HFFc6 (cell line): ENCODE measurements at regions not wholly inside any gene's neighbourhood (a gene's known extent, or its start where the extent isn't known, plus 50 kb on each side); places are given as distances from the start of the nearest gene placed in this dataset.
A peak's percentile ranks its signal among the peaks of the same experiment; 100 is the strongest.

Source experiments
- DNase-seq: peaks from one replicate; pipeline ENCODE4 v3.0.0-alpha.2; 2018
- H3K27ac Mint-ChIP-seq: 2 replicates; pipeline ENCODE4 v1.8.0; 2020; ENCODE audit warnings: mild to moderate bottlenecking, mixed read lengths
- H3K27me3 Mint-ChIP-seq: 2 replicates; pipeline ENCODE4 v1.8.0; 2021; ENCODE audit warnings: mild to moderate bottlenecking, moderate library complexity, mixed read lengths; ENCODE audit not compliant: insufficient read depth
- H3K36me3 Mint-ChIP-seq: 2 replicates; pipeline ENCODE4 v1.8.0; 2021; ENCODE audit warnings: low read depth, mixed read lengths
- H3K4me1 Mint-ChIP-seq: 2 replicates; pipeline ENCODE4 v1.8.0; 2020; ENCODE audit warnings: low read depth, mixed read lengths
- H3K4me3 Mint-ChIP-seq: 2 replicates; pipeline ENCODE4 v1.8.0; 2020; ENCODE audit warnings: mild to moderate bottlenecking, moderate library complexity, mixed read lengths
- H3K9me3 Mint-ChIP-seq: 2 replicates; pipeline ENCODE4 v1.8.0; 2020; ENCODE audit warnings: mild to moderate bottlenecking, mixed read lengths
- TF ChIP-seq, protein P1 (sequence below): fragments of 200-600 bp; sonication (generic); IDR thresholded peaks from 2 replicates; pipeline ENCODE4 v1.5.0; 2021; ENCODE audit warnings: antibody characterized with exemption, mild to moderate bottlenecking

DNA sequence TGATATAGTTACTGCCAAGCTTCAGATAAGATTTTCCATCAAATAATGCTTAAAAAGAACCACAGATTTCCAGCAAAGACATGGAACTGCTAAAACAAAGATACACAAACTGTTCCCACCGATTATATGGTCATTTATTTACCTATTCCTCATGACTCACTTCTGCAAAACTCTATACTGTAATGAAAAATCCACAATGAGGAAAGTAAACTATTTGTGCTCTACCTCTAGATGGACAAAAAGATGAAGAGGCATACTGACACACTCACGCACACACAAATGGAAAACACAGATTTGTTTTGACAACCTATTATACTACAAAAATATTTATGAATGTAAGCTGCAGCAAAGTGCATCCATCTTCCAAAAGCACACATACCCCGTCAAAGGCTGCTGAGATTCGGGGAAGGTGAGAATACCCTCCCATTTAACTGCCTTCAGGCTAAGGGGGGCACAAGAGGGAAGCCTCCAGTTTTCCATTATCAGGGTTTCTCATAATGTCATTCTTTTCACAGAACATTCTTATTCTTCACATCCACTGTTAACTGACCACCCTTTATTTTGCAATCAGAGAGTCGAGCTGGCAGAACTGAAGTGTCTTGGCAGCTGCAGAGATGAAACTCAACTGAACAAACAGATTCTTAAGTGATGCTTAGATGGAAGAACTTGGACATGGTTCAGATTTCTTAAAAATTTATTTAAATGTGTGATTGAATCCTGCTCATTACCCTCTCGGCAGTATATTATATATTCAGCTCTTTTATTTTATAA lies 115.9 kb upstream of the TANK start:
- TF ChIP-seq, protein P1, sequence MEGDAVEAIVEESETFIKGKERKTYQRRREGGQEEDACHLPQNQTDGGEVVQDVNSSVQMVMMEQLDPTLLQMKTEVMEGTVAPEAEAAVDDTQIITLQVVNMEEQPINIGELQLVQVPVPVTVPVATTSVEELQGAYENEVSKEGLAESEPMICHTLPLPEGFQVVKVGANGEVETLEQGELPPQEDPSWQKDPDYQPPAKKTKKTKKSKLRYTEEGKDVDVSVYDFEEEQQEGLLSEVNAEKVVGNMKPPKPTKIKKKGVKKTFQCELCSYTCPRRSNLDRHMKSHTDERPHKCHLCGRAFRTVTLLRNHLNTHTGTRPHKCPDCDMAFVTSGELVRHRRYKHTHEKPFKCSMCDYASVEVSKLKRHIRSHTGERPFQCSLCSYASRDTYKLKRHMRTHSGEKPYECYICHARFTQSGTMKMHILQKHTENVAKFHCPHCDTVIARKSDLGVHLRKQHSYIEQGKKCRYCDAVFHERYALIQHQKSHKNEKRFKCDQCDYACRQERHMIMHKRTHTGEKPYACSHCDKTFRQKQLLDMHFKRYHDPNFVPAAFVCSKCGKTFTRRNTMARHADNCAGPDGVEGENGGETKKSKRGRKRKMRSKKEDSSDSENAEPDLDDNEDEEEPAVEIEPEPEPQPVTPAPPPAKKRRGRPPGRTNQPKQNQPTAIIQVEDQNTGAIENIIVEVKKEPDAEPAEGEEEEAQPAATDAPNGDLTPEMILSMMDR, result no peak
- no peak for DNase-seq
- H3K4me3 Mint-ChIP-seq, result no peak overlapping the region
- H3K4me1 Mint-ChIP-seq, result peaks cover 36% of the 10 kb centered on the region
- H3K27me3 Mint-ChIP-seq, result no peaks in the 10 kb centered on the region; the same call in 1 of the 2 replicates
- no peaks in the 10 kb centered on the region for H3K9me3 Mint-ChIP-seq
- H3K36me3 Mint-ChIP-seq, result no peaks in the 10 kb centered on the region
- no peak overlapping the region for H3K27ac Mint-ChIP-seq

DNA sequence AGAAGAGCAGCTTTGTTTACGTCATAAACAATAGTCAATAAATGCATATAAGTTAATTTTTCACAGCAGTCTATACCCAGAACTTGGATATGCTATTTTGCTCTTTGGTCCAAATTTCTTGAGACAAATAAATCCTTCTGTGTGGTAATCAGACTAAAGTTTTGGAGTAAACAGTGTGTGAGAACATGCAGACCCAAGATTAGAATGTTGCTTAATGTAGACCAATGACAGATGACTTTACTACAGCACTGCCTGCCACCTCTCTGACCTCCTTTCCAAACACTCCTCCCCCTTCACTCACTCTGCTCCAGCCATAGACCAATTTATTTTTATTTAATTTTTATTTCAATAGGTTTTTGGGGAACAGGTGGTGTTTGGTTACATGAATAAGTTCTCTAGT lies 115.3 kb upstream of the TANK start:
- TF ChIP-seq, protein P1, result no peak
- Mint-ChIP-seq H3K27me3 (peaks cover under 1% of the 10 kb centered on the region; the same call in 1 of the 2 replicates), H3K27ac (no peak overlapping the region), H3K4me1 (peaks cover 36% of the 10 kb centered on the region), H3K4me3 (no peak overlapping the region), H3K36me3 (no peaks in the 10 kb centered on the region), H3K9me3 (no peaks in the 10 kb centered on the region)
- DNase-seq, result no peak

DNA sequence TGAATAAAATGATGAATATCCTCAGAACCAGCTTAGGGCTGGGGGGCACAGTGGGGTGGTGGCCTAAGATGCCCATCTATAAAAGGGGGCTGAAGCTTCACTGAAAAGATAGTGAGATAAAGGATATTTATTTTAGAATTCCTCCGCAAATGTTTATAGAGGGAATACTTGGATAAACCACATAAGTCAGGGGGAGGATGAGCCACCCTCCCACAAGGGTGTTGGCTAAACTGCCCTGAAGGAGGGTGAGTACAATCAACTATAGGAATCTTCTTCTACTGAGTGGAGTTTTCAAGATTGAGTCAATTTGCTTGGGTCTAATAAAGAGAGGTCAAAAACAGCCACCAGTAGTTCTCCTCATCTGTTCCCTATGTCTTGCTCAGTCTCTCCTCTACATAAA lies 114.5 kb upstream of the TANK start:
- TF ChIP-seq, protein P1, result no peak
- no peaks in the 10 kb centered on the region for H3K36me3 Mint-ChIP-seq
- H3K4me1 Mint-ChIP-seq, result peaks cover 36% of the 10 kb centered on the region
- H3K27me3 Mint-ChIP-seq, result peaks cover 7% of the 10 kb centered on the region
- peak; percentile 52 for DNase-seq
- H3K27ac Mint-ChIP-seq, result no peak overlapping the region
- H3K9me3 Mint-ChIP-seq, result no peaks in the 10 kb centered on the region
- no peak overlapping the region for H3K4me3 Mint-ChIP-seq

DNA sequence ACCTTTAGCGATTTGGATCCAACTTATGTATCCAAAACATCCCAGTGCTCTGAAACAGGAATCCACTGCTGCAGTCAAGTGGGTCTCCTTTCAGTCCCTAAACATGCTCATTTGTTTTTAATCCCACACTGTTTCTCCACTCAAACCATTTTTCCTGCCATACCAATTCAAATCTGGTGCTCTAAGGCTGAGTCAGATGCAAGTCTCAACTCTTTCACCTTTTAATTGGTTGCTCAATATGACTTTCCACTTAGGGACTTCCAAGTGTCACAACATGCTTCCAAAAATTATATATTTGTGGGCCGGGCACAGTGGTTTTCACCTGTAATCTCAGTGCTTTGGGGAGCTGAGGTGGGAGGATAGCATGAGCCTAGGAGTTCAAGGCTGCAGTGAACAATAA lies 113.4 kb upstream of the TANK start:
- TF ChIP-seq, protein P1, result no peak
- Mint-ChIP-seq H3K4me3 (no peak overlapping the region), H3K9me3 (no peaks in the 10 kb centered on the region), H3K27me3 (peaks cover 10% of the 10 kb centered on the region), H3K4me1 (peaks cover 36% of the 10 kb centered on the region), H3K36me3 (no peaks in the 10 kb centered on the region), H3K27ac (no peak overlapping the region)
- DNase-seq, result no peak

DNA sequence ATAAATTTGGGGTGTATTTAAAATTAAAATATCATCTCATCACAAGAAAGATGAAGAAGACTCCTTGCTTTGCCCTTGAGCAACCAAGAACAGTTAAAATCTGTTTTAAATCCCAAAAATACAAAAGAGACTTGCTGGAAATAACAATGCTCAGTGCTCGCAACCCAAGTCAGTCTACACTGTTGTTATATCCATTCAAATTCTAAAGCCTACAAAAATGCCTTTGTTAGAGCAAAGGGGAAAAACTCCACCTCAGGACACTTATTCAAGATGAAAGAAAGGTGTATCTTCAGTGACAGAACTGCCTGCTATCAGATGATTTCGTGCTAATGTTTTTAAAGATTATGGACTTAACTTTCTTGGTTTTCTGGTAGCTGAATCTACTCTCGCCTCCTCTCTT lies 111.9 kb upstream of the TANK start:
- Mint-ChIP-seq H3K9me3 (no peaks in the 10 kb centered on the region), H3K4me1 (peaks cover 36% of the 10 kb centered on the region), H3K27me3 (peaks cover 15% of the 10 kb centered on the region), H3K36me3 (no peaks in the 10 kb centered on the region), H3K4me3 (no peak overlapping the region), H3K27ac (no peak overlapping the region)
- DNase-seq, result no peak
- TF ChIP-seq, protein P1, result no peak
